Upper lobe of left lung (tissue), 6 donors: ENCODE measurements at regions not wholly inside any gene's neighbourhood (a gene's known extent, or its start where the extent isn't known, plus 50 kb on each side); places are given as distances from the start of the nearest gene placed in this dataset.
"Not testable (repeated sequence)": the region's sequence is repeated elsewhere in the genome, so short reads cannot be mapped to it uniquely, and the experiment has no call there.

Experiments
- ATAC-seq, 2 donors: fragments of 200-7000 bp; cut with Tn5 transposase; one replicate each; pipeline ENCODE4 v1.9.1; 2022; ENCODE audit warnings: mild to moderate bottlenecking in 2 of 2, moderate library complexity in 2 of 2; ENCODE audit not compliant: low FRiP score in 2 of 2
- DNase-seq, 2 donors: peaks; one replicate each; pipeline ENCODE4 v3.0.0-alpha.2; 2019 to 2020
- H3K27ac ChIP-seq, 4 donors: fragments of 200-600 bp; sonication (generic); one replicate each; pipeline ENCODE4 v1.5.1; 2016 to 2019
- H3K27me3 ChIP-seq, 4 donors: fragments of 200-600 bp; sonication (generic); one replicate each; pipeline ENCODE4 v1.5.1; 2017 to 2019
- H3K36me3 ChIP-seq, 4 donors: fragments of 200-600 bp; sonication (generic); one replicate each; pipeline ENCODE4 v1.5.1; 2016 to 2019
- H3K4me1 ChIP-seq, 4 donors: fragments of 200-600 bp; sonication (generic); one replicate each; pipeline ENCODE4 v1.5.1; 2018 to 2019
- H3K4me3 ChIP-seq, 4 donors: fragments of 200-600 bp; sonication (generic); one replicate each; pipeline ENCODE4 v1.5.1; 2017 to 2019; ENCODE audit warnings: mild to moderate bottlenecking in 2 of 4, moderate library complexity in 1 of 4
- H3K9me3 ChIP-seq, 4 donors: fragments of 200-600 bp; sonication (generic); one replicate each; pipeline ENCODE4 v1.5.1; 2018 to 2019
- WGBS, 2 donors: methylation state at CpG; one replicate each; pipeline ENCODE4 v1.1.5; 2017 to 2018; 5-methylcytosine and 5-hydroxymethylcytosine counted together
- small RNA-seq, 4 donors: library from RNA; depleted of rRNA; stranded (forward); fragments of <200 nt; gene quantifications; one replicate each; pipeline ENCODE3, GENCODE V24; 2016
- donor health status: DM: no; HTN: no; CAD: no; lungs with moderate emphysema.
- donor health status: DM: no; HTN: yes; CAD: no; lungs with severe emphysema.

DNA sequence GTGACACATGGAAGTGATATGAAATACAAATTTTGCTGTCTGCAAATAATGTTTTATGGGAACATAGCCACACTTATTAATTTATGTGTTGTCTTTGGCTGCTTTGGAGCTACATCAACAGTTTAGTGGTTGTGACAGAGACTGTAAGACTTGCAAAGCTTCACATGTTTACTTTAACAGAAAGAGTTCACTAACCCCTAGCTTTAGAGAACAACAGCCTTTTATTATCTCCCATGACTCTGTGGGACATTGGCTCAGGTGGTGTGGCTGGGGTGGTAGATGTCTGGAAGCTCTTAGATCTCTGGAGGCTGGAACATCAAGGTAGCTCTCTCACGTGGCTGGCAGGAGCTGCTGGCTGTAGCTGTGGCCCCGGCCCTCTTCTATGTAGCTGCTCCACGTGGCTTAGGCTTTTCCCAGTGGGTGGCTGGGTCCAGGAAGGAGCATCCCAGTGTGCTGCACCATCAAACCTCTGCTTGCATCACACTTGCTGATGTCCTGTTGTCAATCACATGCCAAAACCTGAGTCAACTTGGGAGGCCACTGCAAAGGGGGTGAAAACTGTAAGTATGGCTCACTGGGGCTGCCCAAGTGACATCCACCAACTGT lies 51.8 kb upstream of the MTLN start:
- WGBS, 2 donors: no CpG with 5 or more reads among the region's 3 CpGs
- ATAC-seq: peak in 1 of 2 donors; percentile 41
- H3K4me3 ChIP-seq, H3K27me3 ChIP-seq, DNase-seq, H3K36me3 ChIP-seq, H3K27ac ChIP-seq, H3K4me1 ChIP-seq, H3K9me3 ChIP-seq: not testable (repeated sequence)

DNA sequence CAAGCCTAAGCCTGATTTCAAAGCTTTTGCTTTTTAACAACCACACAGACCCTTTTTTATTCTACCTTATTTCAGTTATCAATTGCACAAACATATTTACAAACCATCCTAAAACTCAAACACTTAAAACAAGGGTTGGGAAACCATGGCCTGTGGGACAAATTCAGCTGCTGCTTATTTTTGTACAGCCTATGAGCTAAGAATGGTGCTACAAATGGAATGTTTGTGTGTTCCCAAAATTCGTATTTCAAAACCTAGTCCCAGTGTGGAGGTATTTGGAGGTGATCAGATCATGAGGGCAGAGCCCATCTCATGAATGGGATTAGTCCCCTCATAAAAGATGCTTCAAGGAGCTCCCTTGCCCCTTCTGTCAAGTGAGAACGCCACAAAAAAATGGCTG lies 51.1 kb upstream of the MTLN start:
- not testable (repeated sequence) for H3K27me3 ChIP-seq, DNase-seq, H3K36me3 ChIP-seq, ATAC-seq, H3K27ac ChIP-seq, H3K4me3 ChIP-seq, H3K4me1 ChIP-seq, H3K9me3 ChIP-seq
- 100% methylated on average over 1 of the region's 2 CpGs; no CpG with 5 or more reads in 1 of the 2 donors for WGBS, 2 donors

Small RNA genes lying in the stretch of these regions (small RNA-seq; reads per million reads assigned to genes)
- 0 reads per million in 4 donors for gene MIR4436B2
